ENCODE measurements at regions not wholly inside any gene's neighbourhood (a gene's known extent, or its start where the extent isn't known, plus 50 kb on each side); places are given as distances from the start of the nearest gene placed in this dataset.

DNA sequence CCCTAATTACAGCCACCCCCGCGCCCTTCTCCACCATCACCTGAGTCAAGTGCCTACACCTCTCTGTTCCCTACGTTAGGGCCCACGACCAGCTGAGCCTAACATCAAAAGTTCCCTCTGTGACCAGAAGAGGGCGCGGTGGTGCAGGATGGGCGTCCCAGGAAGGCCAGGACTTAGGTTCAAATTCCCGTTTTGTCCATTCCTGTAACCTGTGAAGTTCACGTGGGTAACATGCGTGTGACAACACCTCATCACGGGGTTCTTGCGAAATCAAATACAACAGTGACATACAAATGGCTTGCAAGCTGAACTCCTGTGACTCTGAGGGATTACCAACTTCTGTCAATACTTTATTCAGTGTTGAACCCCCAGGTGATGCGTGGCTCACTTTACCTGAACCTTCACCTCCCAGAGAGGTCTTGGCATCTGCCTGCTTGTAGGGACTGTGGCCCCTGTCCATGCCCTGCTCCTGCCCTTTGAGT lies 207.9 kb downstream of the ARL4C start:
- Mint-ChIP-seq H3K4me3 (no peak overlapping the region), H3K4me1 (peaks cover 2% of the 10 kb centered on the region; the same call in 1 of the 3 replicates), H3K9me3 (no peaks in the 10 kb centered on the region), H3K27me3 (ENCODE audit: insufficient read depth, low read depth, poor library complexity) (peaks cover 3% of the 10 kb centered on the region), H3K27ac (no peak overlapping the region), H3K36me3 (ENCODE audit: low read depth) (no peaks in the 10 kb centered on the region)
- no peaks in the 10 kb centered on the region for H3F3A ChIP-seq (replicated peaks; ENCODE audit: low read depth)
- H3K79me2 ChIP-seq (replicated peaks; ENCODE audit: insufficient read depth), result no peaks in the 10 kb centered on the region
- no peak overlapping the region for H3K4me2 ChIP-seq
- H3K27me3 ChIP-seq (ENCODE audit: insufficient read depth), result no peaks in the 10 kb centered on the region
- peak; percentile 76 for DNase-seq (ENCODE audit: low spot score)
- H2AFZ ChIP-seq, result no peak overlapping the region; the same call in 1 of the 2 replicates
- no peaks in the 10 kb centered on the region for H3K36me3 ChIP-seq (ENCODE audit: insufficient read depth)
- no peak overlapping the region for H3K4me3 ChIP-seq
- H3K9me2 ChIP-seq (ENCODE audit: insufficient read depth), result no peaks in the 10 kb centered on the region
- TF ChIP-seq, protein P1, sequence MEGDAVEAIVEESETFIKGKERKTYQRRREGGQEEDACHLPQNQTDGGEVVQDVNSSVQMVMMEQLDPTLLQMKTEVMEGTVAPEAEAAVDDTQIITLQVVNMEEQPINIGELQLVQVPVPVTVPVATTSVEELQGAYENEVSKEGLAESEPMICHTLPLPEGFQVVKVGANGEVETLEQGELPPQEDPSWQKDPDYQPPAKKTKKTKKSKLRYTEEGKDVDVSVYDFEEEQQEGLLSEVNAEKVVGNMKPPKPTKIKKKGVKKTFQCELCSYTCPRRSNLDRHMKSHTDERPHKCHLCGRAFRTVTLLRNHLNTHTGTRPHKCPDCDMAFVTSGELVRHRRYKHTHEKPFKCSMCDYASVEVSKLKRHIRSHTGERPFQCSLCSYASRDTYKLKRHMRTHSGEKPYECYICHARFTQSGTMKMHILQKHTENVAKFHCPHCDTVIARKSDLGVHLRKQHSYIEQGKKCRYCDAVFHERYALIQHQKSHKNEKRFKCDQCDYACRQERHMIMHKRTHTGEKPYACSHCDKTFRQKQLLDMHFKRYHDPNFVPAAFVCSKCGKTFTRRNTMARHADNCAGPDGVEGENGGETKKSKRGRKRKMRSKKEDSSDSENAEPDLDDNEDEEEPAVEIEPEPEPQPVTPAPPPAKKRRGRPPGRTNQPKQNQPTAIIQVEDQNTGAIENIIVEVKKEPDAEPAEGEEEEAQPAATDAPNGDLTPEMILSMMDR (conservative IDR thresholded peaks at IDR 0.05; ENCODE audit: low read depth in 2 of 2), result peak; percentile 85 to 96
- TF ChIP-seq, protein P2, sequence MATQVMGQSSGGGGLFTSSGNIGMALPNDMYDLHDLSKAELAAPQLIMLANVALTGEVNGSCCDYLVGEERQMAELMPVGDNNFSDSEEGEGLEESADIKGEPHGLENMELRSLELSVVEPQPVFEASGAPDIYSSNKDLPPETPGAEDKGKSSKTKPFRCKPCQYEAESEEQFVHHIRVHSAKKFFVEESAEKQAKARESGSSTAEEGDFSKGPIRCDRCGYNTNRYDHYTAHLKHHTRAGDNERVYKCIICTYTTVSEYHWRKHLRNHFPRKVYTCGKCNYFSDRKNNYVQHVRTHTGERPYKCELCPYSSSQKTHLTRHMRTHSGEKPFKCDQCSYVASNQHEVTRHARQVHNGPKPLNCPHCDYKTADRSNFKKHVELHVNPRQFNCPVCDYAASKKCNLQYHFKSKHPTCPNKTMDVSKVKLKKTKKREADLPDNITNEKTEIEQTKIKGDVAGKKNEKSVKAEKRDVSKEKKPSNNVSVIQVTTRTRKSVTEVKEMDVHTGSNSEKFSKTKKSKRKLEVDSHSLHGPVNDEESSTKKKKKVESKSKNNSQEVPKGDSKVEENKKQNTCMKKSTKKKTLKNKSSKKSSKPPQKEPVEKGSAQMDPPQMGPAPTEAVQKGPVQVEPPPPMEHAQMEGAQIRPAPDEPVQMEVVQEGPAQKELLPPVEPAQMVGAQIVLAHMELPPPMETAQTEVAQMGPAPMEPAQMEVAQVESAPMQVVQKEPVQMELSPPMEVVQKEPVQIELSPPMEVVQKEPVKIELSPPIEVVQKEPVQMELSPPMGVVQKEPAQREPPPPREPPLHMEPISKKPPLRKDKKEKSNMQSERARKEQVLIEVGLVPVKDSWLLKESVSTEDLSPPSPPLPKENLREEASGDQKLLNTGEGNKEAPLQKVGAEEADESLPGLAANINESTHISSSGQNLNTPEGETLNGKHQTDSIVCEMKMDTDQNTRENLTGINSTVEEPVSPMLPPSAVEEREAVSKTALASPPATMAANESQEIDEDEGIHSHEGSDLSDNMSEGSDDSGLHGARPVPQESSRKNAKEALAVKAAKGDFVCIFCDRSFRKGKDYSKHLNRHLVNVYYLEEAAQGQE (IDR thresholded peaks at IDR 0.05; ENCODE audit: unreplicated experiment), result no peak
- no peaks in the 10 kb centered on the region for H4K20me1 ChIP-seq (replicated peaks; ENCODE audit: insufficient read depth)
- no peaks in the 10 kb centered on the region for H3K4me1 ChIP-seq (ENCODE audit: insufficient read depth)
- ATAC-seq, result peak; percentile 97
- no peak overlapping the region for H3K27ac ChIP-seq (ENCODE audit: low read depth)

DNA sequence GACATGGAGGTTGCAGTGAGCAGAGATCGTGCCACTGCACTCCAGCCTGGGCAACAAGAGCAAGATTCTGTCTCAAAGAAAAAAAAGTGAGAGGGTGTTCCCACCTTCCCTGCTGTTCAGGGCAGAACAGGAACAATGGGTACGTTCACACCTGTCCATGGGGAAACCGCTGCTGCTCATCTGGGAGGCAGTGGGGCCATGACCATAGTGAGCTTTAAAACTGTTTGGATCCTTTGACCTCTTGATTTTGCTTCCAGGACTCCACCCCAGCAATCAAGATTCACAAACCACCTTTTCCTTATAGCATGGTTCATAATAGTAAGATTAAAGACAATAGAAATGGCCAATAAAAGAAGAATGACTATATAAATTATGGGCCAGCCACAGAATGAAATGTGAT lies 209.2 kb downstream of the ARL4C start:
- no peaks in the 10 kb centered on the region for H3K4me1 ChIP-seq (ENCODE audit: insufficient read depth)
- Mint-ChIP-seq H3K4me3 (no peak overlapping the region), H3K4me1 (no peaks in the 10 kb centered on the region), H3K27me3 (ENCODE audit: insufficient read depth, low read depth, poor library complexity) (peaks cover 3% of the 10 kb centered on the region), H3K9me3 (no peaks in the 10 kb centered on the region), H3K27ac (no peak overlapping the region), H3K36me3 (ENCODE audit: low read depth) (no peaks in the 10 kb centered on the region)
- H3K36me3 ChIP-seq (ENCODE audit: insufficient read depth), result no peaks in the 10 kb centered on the region
- H3K4me3 ChIP-seq, result no peak overlapping the region
- ATAC-seq (no peak), DNase-seq (ENCODE audit: low spot score) (no peak)
- H4K20me1 ChIP-seq (replicated peaks; ENCODE audit: insufficient read depth), result no peaks in the 10 kb centered on the region
- no peaks in the 10 kb centered on the region for H3F3A ChIP-seq (replicated peaks; ENCODE audit: low read depth)
- no peaks in the 10 kb centered on the region for H3K27me3 ChIP-seq (ENCODE audit: insufficient read depth)
- H3K9me2 ChIP-seq (ENCODE audit: insufficient read depth), result no peaks in the 10 kb centered on the region
- H3K27ac ChIP-seq (ENCODE audit: low read depth), result no peak overlapping the region
- H3K4me2 ChIP-seq, result no peak overlapping the region
- no peaks in the 10 kb centered on the region for H3K79me2 ChIP-seq (replicated peaks; ENCODE audit: insufficient read depth)
- no peak overlapping the region for H2AFZ ChIP-seq
- TF ChIP-seq STAT1 (IDR thresholded peaks at IDR 0.05; ENCODE audit: unreplicated experiment), result no peak
- no peak for TF ChIP-seq EZH2 (IDR thresholded peaks at IDR 0.05; ENCODE audit: low read depth, unreplicated experiment)
- TF ChIP-seq ZNF114 (CRISPR knock-in tag; IDR thresholded peaks at IDR 0.05), result no peak
- TF ChIP-seq, protein P2 (IDR thresholded peaks at IDR 0.05; ENCODE audit: unreplicated experiment), result no peak
- no peak for TF ChIP-seq ZNF331 (CRISPR knock-in tag; IDR thresholded peaks at IDR 0.05; ENCODE audit: low read depth)
- no peak for TF ChIP-seq CREB1 (CRISPR knock-in tag; IDR thresholded peaks at IDR 0.05; ENCODE audit: low read depth)
- no peak for TF ChIP-seq POLR2AphosphoS5 (IDR thresholded peaks at IDR 0.05; ENCODE audit: low read depth)
- no peak for TF ChIP-seq EZH2phosphoT487 (IDR thresholded peaks at IDR 0.05; ENCODE audit: unreplicated experiment)
